ENCODE measurements at regions not wholly inside any gene's neighbourhood (a gene's known extent, or its start where the extent isn't known, plus 50 kb on each side); places are given as distances from the start of the nearest gene placed in this dataset.

- TF ChIP-seq POLR2A (IDR thresholded peaks at IDR 0.05) (no peak), CTCF (IDR thresholded peaks at IDR 0.05) (no peak)
These were observed 112.1 kb upstream of the CNTNAP4 start for GRCh38 chr16:76164970-76165558.
